ENCODE measurements at regions not wholly inside any gene's neighbourhood (a gene's known extent, or its start where the extent isn't known, plus 50 kb on each side); places are given as distances from the start of the nearest gene placed in this dataset.

- TF ChIP-seq CTCF (IDR thresholded peaks at IDR 0.05) (no peak), POLR2A (IDR thresholded peaks at IDR 0.05) (peak in 1 of 2 donors; percentile 31)
Observed at GRCh38 chr20:3312940-3313682, 74.1 kb upstream of the SLC4A11 start.
